Loucy (cell line): ENCODE measurements at regions not wholly inside any gene's neighbourhood (a gene's known extent, or its start where the extent isn't known, plus 50 kb on each side); places are given as distances from the start of the nearest gene placed in this dataset.

Experiments used
- CTCF ChIP-seq: fragments of 200-600 bp; sonication (generic); conservative IDR thresholded peaks from 2 replicates; pipeline ENCODE4 v1.5.1; 2014; ENCODE audit warnings: mild to moderate bottlenecking, antibody characterized with exemption, low read length
- EZH2phosphoT487 ChIP-seq: fragments of 200-600 bp; IDR thresholded peaks from 2 replicates; pipeline ENCODE4 v1.6.1; 2018; ENCODE audit warnings: antibody characterized with exemption, mild to moderate bottlenecking, moderate library complexity, borderline replicate concordance

GRCh38 chr20:22729616-22730236, 145.4 kb upstream of the FOXA2 start:
- TF ChIP-seq CTCF (no peak), EZH2phosphoT487 (no peak)
